ENCODE measurements at regions not wholly inside any gene's neighbourhood (a gene's known extent, or its start where the extent isn't known, plus 50 kb on each side); places are given as distances from the start of the nearest gene placed in this dataset.
"Not testable (repeated sequence)": the region's sequence is repeated elsewhere in the genome, so short reads cannot be mapped to it uniquely, and the experiment has no call there.

GRCh38 chr2:145751629-145752028, 1231.7 kb upstream of the ZEB2 start:
- DNase-seq: no peak

- no peak for DNase-seq
These were observed 1231.2 kb upstream of the ZEB2 start for GRCh38 chr2:145751155-145751554.

GRCh38 chr2:145750612-145751011, 1230.7 kb upstream of the ZEB2 start:
- DNase-seq: no peak

- no peak for DNase-seq
These were observed 1230.2 kb upstream of the ZEB2 start for GRCh38 chr2:145750144-145750543.

- DNase-seq: no peak
These were observed 1229.6 kb upstream of the ZEB2 start for GRCh38 chr2:145749556-145749955.

- no peak for DNase-seq
These were observed 1229.0 kb upstream of the ZEB2 start for GRCh38 chr2:145748927-145749326.

- DNase-seq: no peak
These were observed 1227.8 kb upstream of the ZEB2 start for GRCh38 chr2:145747715-145748114.

- not testable (repeated sequence) for DNase-seq
These were observed 1225.4 kb upstream of the ZEB2 start for GRCh38 chr2:145745387-145745721.

GRCh38 chr2:145744541-145745386, 1224.8 kb upstream of the ZEB2 start:
- no peak for DNase-seq

- DNase-seq: no peak
These were observed 1223.1 kb upstream of the ZEB2 start for GRCh38 chr2:145743011-145743410.

GRCh38 chr2:145741636-145742035, 1221.7 kb upstream of the ZEB2 start:
- DNase-seq: no peak

GRCh38 chr2:145741181-145741580, 1221.3 kb upstream of the ZEB2 start:
- DNase-seq: no peak

- no peak for DNase-seq
These were observed 1220.4 kb upstream of the ZEB2 start for GRCh38 chr2:145740302-145740701.

- no peak for DNase-seq
These were observed 1219.8 kb upstream of the ZEB2 start for GRCh38 chr2:145739681-145740080.

GRCh38 chr2:145736871-145737270, 1217.0 kb upstream of the ZEB2 start:
- no peak for DNase-seq

- DNase-seq: no peak
These were observed 1211.5 kb upstream of the ZEB2 start for GRCh38 chr2:145731467-145731866.

- no peak for DNase-seq
These were observed 1210.3 kb upstream of the ZEB2 start for GRCh38 chr2:145729993-145730770.

GRCh38 chr2:145729481-145729880, 1209.6 kb upstream of the ZEB2 start:
- DNase-seq: no peak

GRCh38 chr2:145728511-145728910, 1208.6 kb upstream of the ZEB2 start:
- no peak for DNase-seq

GRCh38 chr2:145725876-145726275, 1206.0 kb upstream of the ZEB2 start:
- DNase-seq: no peak

GRCh38 chr2:145724311-145724898, 1204.5 kb upstream of the ZEB2 start:
- no peak for DNase-seq

- DNase-seq: no peak
These were observed 1204.0 kb upstream of the ZEB2 start for GRCh38 chr2:145723872-145724271.

GRCh38 chr2:145721681-145722080, 1201.8 kb upstream of the ZEB2 start:
- no peak for DNase-seq

GRCh38 chr2:145715601-145716000, 1195.7 kb upstream of the ZEB2 start:
- no peak for DNase-seq

Measured in GOT3 (cell line).